CD14-positive monocyte (primary cell): ENCODE measurements at regions not wholly inside any gene's neighbourhood (a gene's known extent, or its start where the extent isn't known, plus 50 kb on each side); places are given as distances from the start of the nearest gene placed in this dataset.

Experiments
- DNase-seq, 3 donors: peaks; one replicate each; pipeline ENCODE4 v3.0.0-alpha.2; 2011 to 2022
- H2AFZ ChIP-seq: 2 replicates; pipeline ENCODE4 v1.6.0; 2012; ENCODE audit warnings: mild to moderate bottlenecking, low read depth, low read length, inconsistent platforms; ENCODE audit not compliant: insufficient read depth, poor library complexity, severe bottlenecking
- H3K27ac ChIP-seq, 2 donors: 1 replicate in 1 of 2; 2 replicates in 1 of 2; pipeline ENCODE4 v1.5.1; 2012 to 2013; ENCODE audit warnings: low read length in 2 of 2, control low read depth in 1 of 2, inconsistent platforms in 1 of 2, low read depth in 1 of 2, mild to moderate bottlenecking in 1 of 2
- H3K27me3 ChIP-seq, 2 donors: one replicate each; pipeline versions ENCODE4 v1.6.0 to v1.6.1; 2011 to 2013; ENCODE audit warnings: low read length in 2 of 2; ENCODE audit not compliant: control insufficient read depth in 2 of 2, insufficient read depth in 2 of 2
- H3K36me3 ChIP-seq, 2 donors: replicated peaks in 1 of 2; 1 replicate in 1 of 2; 2 replicates in 1 of 2; pipeline versions ENCODE4 v1.5.1 to v1.6.1; 2012 to 2013; ENCODE audit warnings: low read length in 2 of 2, control low read depth in 1 of 2, inconsistent platforms in 1 of 2, mild to moderate bottlenecking in 1 of 2; ENCODE audit not compliant: insufficient read depth in 2 of 2, control insufficient read depth in 1 of 2
- H3K4me1 ChIP-seq, 2 donors: 1 replicate in 1 of 2; 2 replicates in 1 of 2; pipeline versions ENCODE4 v1.5.1 to v1.6.1; 2012 to 2013; ENCODE audit warnings: low read length in 2 of 2, control low read depth in 1 of 2, inconsistent platforms in 1 of 2, mild to moderate bottlenecking in 1 of 2, moderate library complexity in 1 of 2; ENCODE audit not compliant: insufficient read depth in 2 of 2, control insufficient read depth in 1 of 2
- H3K4me2 ChIP-seq: replicated peaks from 2 replicates; pipeline ENCODE3; 2012; ENCODE audit warnings: low read length, moderate library complexity, mild to moderate bottlenecking; ENCODE audit not compliant: poor library complexity, severe bottlenecking; ENCODE audit errors: extremely low read depth
- H3K4me3 ChIP-seq, 3 experiments: fragments of 200-600 bp in 1 of 3; sonication (generic) in 1 of 3; replicated peaks in 1 of 3; 1 replicate in 2 of 3; 2 replicates in 1 of 3; pipeline ENCODE4 v1.5.1; 2011 to 2013; ENCODE audit warnings: low read length in 3 of 3, mild to moderate bottlenecking in 3 of 3, control low read depth in 2 of 3, low read depth in 2 of 3, inconsistent platforms in 1 of 3, moderate library complexity in 1 of 3
- H3K79me2 ChIP-seq: 2 replicates; pipeline ENCODE4 v1.6.0; 2012; ENCODE audit warnings: mild to moderate bottlenecking, control low read depth, inconsistent platforms, low read length, moderate library complexity; ENCODE audit not compliant: insufficient read depth
- H3K9ac ChIP-seq: 2 replicates; pipeline ENCODE4 v1.6.0; 2017; ENCODE audit warnings: low read length, mild to moderate bottlenecking; ENCODE audit not compliant: insufficient read depth, poor library complexity, severe bottlenecking
- H3K9me3 ChIP-seq, 2 donors: replicated peaks in 1 of 2; 1 replicate in 1 of 2; 2 replicates in 1 of 2; pipeline versions ENCODE4 v1.5.1 to v1.6.1; 2012 to 2013; ENCODE audit warnings: low read length in 2 of 2, control low read depth in 1 of 2; ENCODE audit not compliant: control insufficient read depth in 1 of 2, insufficient read depth in 1 of 2
- H4K20me1 ChIP-seq: 2 replicates; pipeline ENCODE4 v1.6.0; 2012; ENCODE audit warnings: mild to moderate bottlenecking, low read length, control low read depth, moderate library complexity; ENCODE audit not compliant: insufficient read depth
- H3K27ac Mint-ChIP-seq, 7 donors: one replicate each; pipeline ENCODE4 v1.8.0; 2020; ENCODE audit warnings: mild to moderate bottlenecking in 7 of 7, mixed read lengths in 7 of 7, moderate library complexity in 6 of 7, inconsistent platforms in 2 of 7
- H3K27me3 Mint-ChIP-seq, 3 donors: one replicate each; pipeline ENCODE4 v1.8.0; 2021 to 2022; ENCODE audit warnings: low read depth in 3 of 3, mild to moderate bottlenecking in 3 of 3, mixed read lengths in 3 of 3, moderate library complexity in 3 of 3, inconsistent platforms in 1 of 3
- H3K36me3 Mint-ChIP-seq, 2 donors: one replicate each; pipeline ENCODE4 v1.8.0; 2020; ENCODE audit warnings: mixed read lengths in 2 of 2, inconsistent platforms in 1 of 2, mild to moderate bottlenecking in 1 of 2
- H3K4me1 Mint-ChIP-seq: one replicate; pipeline ENCODE4 v1.8.0; 2020; ENCODE audit warnings: mild to moderate bottlenecking, mixed read lengths
- H3K4me3 Mint-ChIP-seq, 2 donors: one replicate each; pipeline ENCODE4 v1.8.0; 2020; ENCODE audit warnings: mild to moderate bottlenecking in 2 of 2, mixed read lengths in 2 of 2, moderate library complexity in 1 of 2
- H3K9me3 Mint-ChIP-seq, 7 donors: one replicate each; pipeline ENCODE4 v1.8.0; 2020 to 2022; ENCODE audit warnings: mixed read lengths in 7 of 7, mild to moderate bottlenecking in 6 of 7, moderate library complexity in 6 of 7, inconsistent platforms in 2 of 7
- WGBS: methylation state at CpG from one replicate; pipeline ENCODE4 v1.1.5; 2013; ENCODE audit warnings: missing lambda C conversion rate; ENCODE audit not compliant: insufficient coverage; 5-methylcytosine and 5-hydroxymethylcytosine counted together
- intact Hi-C, 2 donors: fragments of 100-400 bp; cut with micrococcal nuclease; formaldehyde crosslinking; loops; one replicate each; pipeline versions ENCODE4 v1.15.0 to v1.15.1; 2023
- TF ChIP-seq, protein P1 (sequence below): fragments of 200-600 bp; IDR thresholded peaks from one replicate; pipeline ENCODE4 v1.8.0; 2022; ENCODE audit warnings: antibody characterized with exemption, mild to moderate bottlenecking

DNA sequence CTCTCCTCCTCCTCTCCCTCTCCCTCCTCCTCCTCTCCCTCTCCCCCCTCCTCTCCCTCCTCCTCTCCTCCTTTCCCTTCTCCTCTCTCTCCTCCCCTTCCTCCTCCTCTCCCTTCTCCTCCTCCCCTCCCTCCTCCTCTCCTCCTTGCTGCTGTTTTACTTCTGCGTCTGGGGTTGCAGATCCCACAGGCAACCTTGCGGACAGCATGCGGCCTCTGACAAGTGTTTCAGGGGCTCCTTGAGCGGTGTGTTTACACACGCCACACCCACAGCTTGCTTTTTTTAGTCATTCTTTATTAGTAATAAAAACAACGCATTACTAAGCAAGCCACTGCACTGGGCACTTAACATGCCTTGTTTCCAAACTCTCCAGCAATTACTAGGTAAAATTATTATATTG lies 81.9 kb downstream of the TFAP2C start:
- Histone ChIP-seq H2AFZ (no peak overlapping the region), H3K9ac (no peak overlapping the region), H3K27me3 (no peaks in the 10 kb centered on the region), H3K36me3 (no peaks in the 10 kb centered on the region), H3K27ac (no peak overlapping the region), H3K4me1 (no peaks in the 10 kb centered on the region), H4K20me1 (no peaks in the 10 kb centered on the region), H3K4me3 (no peak overlapping the region), H3K79me2 (no peaks in the 10 kb centered on the region), H3K9me3 (no peaks in the 10 kb centered on the region), H3K4me2 (no peak overlapping the region)
- 60% methylated on average over 5 of the region's 6 CpGs for WGBS
- no peaks in the 10 kb centered on the region for H3K36me3 Mint-ChIP-seq
- no peaks in the 10 kb centered on the region for H3K4me1 Mint-ChIP-seq
- TF ChIP-seq, protein P1, sequence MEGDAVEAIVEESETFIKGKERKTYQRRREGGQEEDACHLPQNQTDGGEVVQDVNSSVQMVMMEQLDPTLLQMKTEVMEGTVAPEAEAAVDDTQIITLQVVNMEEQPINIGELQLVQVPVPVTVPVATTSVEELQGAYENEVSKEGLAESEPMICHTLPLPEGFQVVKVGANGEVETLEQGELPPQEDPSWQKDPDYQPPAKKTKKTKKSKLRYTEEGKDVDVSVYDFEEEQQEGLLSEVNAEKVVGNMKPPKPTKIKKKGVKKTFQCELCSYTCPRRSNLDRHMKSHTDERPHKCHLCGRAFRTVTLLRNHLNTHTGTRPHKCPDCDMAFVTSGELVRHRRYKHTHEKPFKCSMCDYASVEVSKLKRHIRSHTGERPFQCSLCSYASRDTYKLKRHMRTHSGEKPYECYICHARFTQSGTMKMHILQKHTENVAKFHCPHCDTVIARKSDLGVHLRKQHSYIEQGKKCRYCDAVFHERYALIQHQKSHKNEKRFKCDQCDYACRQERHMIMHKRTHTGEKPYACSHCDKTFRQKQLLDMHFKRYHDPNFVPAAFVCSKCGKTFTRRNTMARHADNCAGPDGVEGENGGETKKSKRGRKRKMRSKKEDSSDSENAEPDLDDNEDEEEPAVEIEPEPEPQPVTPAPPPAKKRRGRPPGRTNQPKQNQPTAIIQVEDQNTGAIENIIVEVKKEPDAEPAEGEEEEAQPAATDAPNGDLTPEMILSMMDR: no peak
- H3K4me3 Mint-ChIP-seq: no peak overlapping the region
- H3K9me3 Mint-ChIP-seq: peaks cover 0 to 9% (median 2%) of the 10 kb centered on the region in 7 donors
- intact Hi-C loops: no loop called here
- no peak overlapping the region for H3K27ac Mint-ChIP-seq
- DNase-seq: no peak
- H3K27me3 Mint-ChIP-seq: peaks cover 3 to 22% (median 12%) of the 10 kb centered on the region in 3 donors

DNA sequence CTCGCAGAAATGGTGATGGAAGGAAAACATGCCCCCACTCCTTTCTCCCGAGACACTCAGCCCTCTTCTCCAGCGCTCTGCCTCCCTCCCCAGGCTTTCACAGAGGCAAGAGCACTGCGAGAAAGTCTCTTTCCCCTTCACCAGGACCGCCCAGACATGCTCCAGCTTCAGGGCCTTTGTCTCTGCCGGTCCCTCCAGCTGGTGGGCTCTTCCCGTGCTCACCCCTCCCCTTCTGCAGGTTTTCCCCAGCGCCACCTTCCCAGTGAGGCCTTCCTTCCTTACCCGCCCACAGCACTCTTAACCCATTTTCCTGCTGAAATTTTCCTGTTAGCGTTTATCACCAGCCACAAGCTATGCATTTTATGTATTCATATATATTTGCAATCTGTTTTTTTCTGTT lies 86.2 kb downstream of the TFAP2C start:
- no peaks in the 10 kb centered on the region for H3K36me3 ChIP-seq
- no peak overlapping the region for H3K27ac Mint-ChIP-seq
- no peak overlapping the region for H3K9ac ChIP-seq
- H3K4me1 ChIP-seq: no peaks in the 10 kb centered on the region
- H3K27me3 ChIP-seq: no peaks in the 10 kb centered on the region
- H3K4me1 Mint-ChIP-seq: no peaks in the 10 kb centered on the region
- H3K9me3 Mint-ChIP-seq: peaks cover 0 to 6% (median 2%) of the 10 kb centered on the region in 7 donors
- peaks cover 5 to 23% (median 12%) of the 10 kb centered on the region in 3 donors for H3K27me3 Mint-ChIP-seq
- DNase-seq: no peak
- H3K79me2 ChIP-seq: no peaks in the 10 kb centered on the region
- H2AFZ ChIP-seq: no peak overlapping the region
- H3K4me3 ChIP-seq: no peak overlapping the region
- TF ChIP-seq, protein P1: no peak
- no peaks in the 10 kb centered on the region for H3K36me3 Mint-ChIP-seq
- no peaks in the 10 kb centered on the region for H4K20me1 ChIP-seq
- H3K27ac ChIP-seq: no peak overlapping the region
- no peak overlapping the region for H3K4me3 Mint-ChIP-seq
- intact Hi-C loops: no loop called here
- 57% methylated on average over 7 of the region's 10 CpGs for WGBS
- no peaks in the 10 kb centered on the region for H3K9me3 ChIP-seq
- no peak overlapping the region for H3K4me2 ChIP-seq
